Suprapubic skin (tissue), 4 donors: ENCODE measurements at regions not wholly inside any gene's neighbourhood (a gene's known extent, or its start where the extent isn't known, plus 50 kb on each side); places are given as distances from the start of the nearest gene placed in this dataset.

ENCODE experiments used
- DNase-seq, 2 donors: peaks; one replicate each; pipeline ENCODE4 v3.0.0-alpha.2; 2019; ENCODE audit warnings: low spot score in 2 of 2
- H3K27ac ChIP-seq: fragments of 200-600 bp; sonication (generic); one replicate; pipeline ENCODE4 v1.5.1; 2019
- H3K27me3 ChIP-seq: fragments of 200-600 bp; sonication (generic); one replicate; pipeline ENCODE4 v1.5.1; 2019
- H3K36me3 ChIP-seq: fragments of 200-600 bp; sonication (generic); one replicate; pipeline ENCODE4 v1.5.1; 2019
- H3K4me1 ChIP-seq: fragments of 200-600 bp; sonication (generic); one replicate; pipeline ENCODE4 v1.5.1; 2019
- H3K4me3 ChIP-seq: fragments of 200-600 bp; sonication (generic); one replicate; pipeline ENCODE4 v1.5.1; 2019; ENCODE audit warnings: mild to moderate bottlenecking
- H3K9me3 ChIP-seq: fragments of 200-600 bp; sonication (generic); one replicate; pipeline ENCODE4 v1.5.1; 2019
- EP300 ChIP-seq: sonication (generic); formaldehyde crosslinking; IDR thresholded peaks from one replicate; pipeline ENCODE4 v1.6.1; 2017; ENCODE audit warnings: antibody characterized with exemption
- POLR2A ChIP-seq, 2 donors: fragments of 450-650 bp; IDR thresholded peaks; one replicate each; pipeline ENCODE4 v1.6.1; 2017; ENCODE audit warnings: antibody characterized with exemption in 2 of 2, mild to moderate bottlenecking in 2 of 2, moderate library complexity in 2 of 2
- POLR2AphosphoS5 ChIP-seq, 3 donors: sonication (generic); formaldehyde crosslinking; IDR thresholded peaks; one replicate each; pipeline ENCODE4 v1.6.1; 2017; ENCODE audit warnings: antibody characterized with exemption in 3 of 3
- WGBS: methylation state at CpG from one replicate; pipeline ENCODE4 v1.1.5; 2018; 5-methylcytosine and 5-hydroxymethylcytosine counted together
- TF ChIP-seq, protein P1 (sequence below), 2 donors: fragments of 200-600 bp in 1 of 2; fragments of 450-650 bp in 1 of 2; sonication (generic) in 1 of 2; IDR thresholded peaks; one replicate each; pipeline ENCODE4 v1.5.1; 2016 to 2019; ENCODE audit warnings: antibody characterized with exemption in 2 of 2, mild to moderate bottlenecking in 1 of 2, moderate library complexity in 1 of 2

GRCh38 chr16:62846399-62847057 is 810.3 kb upstream of the CDH8 start:
- Histone ChIP-seq H3K9me3 (no peaks in the 10 kb centered on the region), H3K36me3 (no peaks in the 10 kb centered on the region), H3K4me3 (no peak overlapping the region), H3K27me3 (no peaks in the 10 kb centered on the region), H3K4me1 (no peaks in the 10 kb centered on the region), H3K27ac (no peak overlapping the region)
- no peak for DNase-seq
- WGBS = 78% methylated on average over 2 of the region's 2 CpGs
- TF ChIP-seq, protein P1, sequence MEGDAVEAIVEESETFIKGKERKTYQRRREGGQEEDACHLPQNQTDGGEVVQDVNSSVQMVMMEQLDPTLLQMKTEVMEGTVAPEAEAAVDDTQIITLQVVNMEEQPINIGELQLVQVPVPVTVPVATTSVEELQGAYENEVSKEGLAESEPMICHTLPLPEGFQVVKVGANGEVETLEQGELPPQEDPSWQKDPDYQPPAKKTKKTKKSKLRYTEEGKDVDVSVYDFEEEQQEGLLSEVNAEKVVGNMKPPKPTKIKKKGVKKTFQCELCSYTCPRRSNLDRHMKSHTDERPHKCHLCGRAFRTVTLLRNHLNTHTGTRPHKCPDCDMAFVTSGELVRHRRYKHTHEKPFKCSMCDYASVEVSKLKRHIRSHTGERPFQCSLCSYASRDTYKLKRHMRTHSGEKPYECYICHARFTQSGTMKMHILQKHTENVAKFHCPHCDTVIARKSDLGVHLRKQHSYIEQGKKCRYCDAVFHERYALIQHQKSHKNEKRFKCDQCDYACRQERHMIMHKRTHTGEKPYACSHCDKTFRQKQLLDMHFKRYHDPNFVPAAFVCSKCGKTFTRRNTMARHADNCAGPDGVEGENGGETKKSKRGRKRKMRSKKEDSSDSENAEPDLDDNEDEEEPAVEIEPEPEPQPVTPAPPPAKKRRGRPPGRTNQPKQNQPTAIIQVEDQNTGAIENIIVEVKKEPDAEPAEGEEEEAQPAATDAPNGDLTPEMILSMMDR (IDR thresholded peaks at IDR 0.05) = no peak
- no peak for TF ChIP-seq POLR2A (IDR thresholded peaks at IDR 0.05)
- no peak for TF ChIP-seq EP300
- TF ChIP-seq POLR2AphosphoS5 (IDR thresholded peaks at IDR 0.05) = no peak

GRCh38 chr16:62832214-62832613 is 796.0 kb upstream of the CDH8 start:
- Histone ChIP-seq H3K9me3 (no peaks in the 10 kb centered on the region), H3K4me3 (no peak overlapping the region), H3K27me3 (no peaks in the 10 kb centered on the region), H3K4me1 (no peaks in the 10 kb centered on the region), H3K27ac (no peak overlapping the region), H3K36me3 (no peaks in the 10 kb centered on the region)
- TF ChIP-seq POLR2A (IDR thresholded peaks at IDR 0.05) (no peak), POLR2AphosphoS5 (IDR thresholded peaks at IDR 0.05) (no peak), EP300 (no peak)
- TF ChIP-seq, protein P1 (IDR thresholded peaks at IDR 0.05) = no peak
- no peak for DNase-seq
- 71% methylated on average over 4 of the region's 4 CpGs for WGBS

- WGBS = 81% methylated on average over 2 of the region's 2 CpGs
- DNase-seq = no peak
These were observed 795.1 kb upstream of the CDH8 start for GRCh38 chr16:62831235-62831850.

GRCh38 chr16:62829607-62830006 is 793.4 kb upstream of the CDH8 start:
- no peak for DNase-seq
- Histone ChIP-seq H3K9me3 (no peaks in the 10 kb centered on the region), H3K36me3 (no peaks in the 10 kb centered on the region), H3K27me3 (no peaks in the 10 kb centered on the region), H3K27ac (no peak overlapping the region), H3K4me3 (no peak overlapping the region), H3K4me1 (no peaks in the 10 kb centered on the region)
- TF ChIP-seq EP300 (no peak), POLR2A (IDR thresholded peaks at IDR 0.05) (no peak), POLR2AphosphoS5 (IDR thresholded peaks at IDR 0.05) (no peak)
- TF ChIP-seq, protein P1 (IDR thresholded peaks at IDR 0.05) = no peak
- WGBS = 42% methylated on average over 3 of the region's 3 CpGs

More at GRCh38 chr16:62831235-62831850, 795.1 kb upstream of the CDH8 start:
- Histone ChIP-seq H3K4me1 (no peaks in the 10 kb centered on the region), H3K27ac (no peak overlapping the region), H3K9me3 (no peaks in the 10 kb centered on the region), H3K27me3 (no peaks in the 10 kb centered on the region), H3K4me3 (no peak overlapping the region), H3K36me3 (no peaks in the 10 kb centered on the region)
- TF ChIP-seq POLR2AphosphoS5 (IDR thresholded peaks at IDR 0.05) = no peak
- TF ChIP-seq EP300 = no peak
- TF ChIP-seq POLR2A (IDR thresholded peaks at IDR 0.05) = no peak
- TF ChIP-seq, protein P1 (IDR thresholded peaks at IDR 0.05) = no peak

GRCh38 chr16:62829084-62829483 is 792.8 kb upstream of the CDH8 start:
- Histone ChIP-seq H3K27me3 (no peaks in the 10 kb centered on the region), H3K4me3 (no peak overlapping the region), H3K36me3 (no peaks in the 10 kb centered on the region), H3K27ac (no peak overlapping the region), H3K9me3 (no peaks in the 10 kb centered on the region), H3K4me1 (no peaks in the 10 kb centered on the region)
- TF ChIP-seq, protein P1 (IDR thresholded peaks at IDR 0.05) = no peak
- TF ChIP-seq POLR2AphosphoS5 (IDR thresholded peaks at IDR 0.05) = no peak
- no peak for TF ChIP-seq EP300
- TF ChIP-seq POLR2A (IDR thresholded peaks at IDR 0.05) = no peak
- 64% methylated on average over 1 of the region's 1 CpG for WGBS
- DNase-seq = no peak
